IPS-20b (cell line): ENCODE measurements at regions not wholly inside any gene's neighbourhood (a gene's known extent, or its start where the extent isn't known, plus 50 kb on each side); places are given as distances from the start of the nearest gene placed in this dataset.
"Not testable (repeated sequence)": the region's sequence is repeated elsewhere in the genome, so short reads cannot be mapped to it uniquely, and the experiment has no call there.

Experiments used
- H3K27ac ChIP-seq: one replicate; pipeline ENCODE4 v1.5.1; 2013; ENCODE audit warnings: low read length
- H3K27me3 ChIP-seq: 2 replicates; pipeline ENCODE4 v1.6.1; 2013; ENCODE audit warnings: mild to moderate bottlenecking, low read length, inconsistent platforms; ENCODE audit not compliant: insufficient read depth
- H3K36me3 ChIP-seq: 2 replicates; pipeline ENCODE4 v1.6.1; 2013; ENCODE audit warnings: low read depth, mild to moderate bottlenecking, inconsistent platforms, low read length, moderate library complexity; ENCODE audit not compliant: insufficient read depth
- H3K4me1 ChIP-seq: 2 replicates; pipeline ENCODE4 v1.6.1; 2013; ENCODE audit warnings: mild to moderate bottlenecking, control low read depth, inconsistent platforms, low read length, moderate library complexity; ENCODE audit not compliant: insufficient read depth
- H3K4me3 ChIP-seq: 2 replicates; pipeline ENCODE4 v1.5.1; 2013; ENCODE audit warnings: mild to moderate bottlenecking, low read length, inconsistent platforms
- H3K9ac ChIP-seq: 2 replicates; pipeline ENCODE4 v1.6.1; 2013; ENCODE audit warnings: low read depth, mild to moderate bottlenecking, inconsistent platforms, low read length, moderate library complexity
- H3K9me3 ChIP-seq: 2 replicates; pipeline ENCODE4 v1.6.1; 2013; ENCODE audit warnings: mild to moderate bottlenecking, low read depth, low read length, inconsistent platforms; ENCODE audit not compliant: insufficient read depth

GRCh38 chr4:64940698-64941097, 531.4 kb upstream of the TECRL start:
- Histone ChIP-seq H3K9ac (no peak overlapping the region), H3K36me3 (no peaks in the 10 kb centered on the region), H3K27me3 (no peaks in the 10 kb centered on the region), H3K4me3 (no peak overlapping the region), H3K27ac (no peak overlapping the region), H3K9me3 (no peaks in the 10 kb centered on the region; the same call in 1 of the 2 replicates), H3K4me1 (no peaks in the 10 kb centered on the region)

DNA sequence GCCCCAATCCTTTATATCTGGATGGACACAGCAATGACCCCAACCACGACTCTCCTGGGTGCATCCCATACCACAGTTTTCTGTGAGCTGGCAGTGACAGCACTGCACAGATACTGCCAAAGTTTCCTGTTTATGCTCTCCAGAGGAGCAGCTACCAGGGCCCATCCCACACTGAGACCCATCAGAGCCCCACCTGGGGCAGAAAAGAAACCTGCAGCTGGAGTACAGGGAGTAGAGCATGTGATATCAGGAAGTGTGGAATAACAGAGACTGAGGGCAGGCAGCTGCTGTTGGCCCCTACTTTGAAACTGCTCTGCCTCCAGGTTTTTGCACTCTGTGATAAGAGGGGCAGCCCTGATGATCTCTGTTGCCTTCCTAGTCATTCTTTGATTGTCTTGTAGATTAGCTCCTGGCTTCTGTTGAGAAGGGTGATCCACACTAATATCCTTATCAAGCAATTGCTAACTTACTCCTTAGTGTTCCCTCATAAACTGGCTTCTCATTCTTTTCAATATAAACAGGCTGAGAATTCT, 526.3 kb upstream of the TECRL start:
- Histone ChIP-seq H3K27me3 (no peaks in the 10 kb centered on the region), H3K9ac (no peak overlapping the region), H3K4me1 (no peaks in the 10 kb centered on the region), H3K36me3 (no peaks in the 10 kb centered on the region), H3K27ac (no peak overlapping the region), H3K9me3 (no peaks in the 10 kb centered on the region; the same call in 1 of the 2 replicates), H3K4me3 (no peak overlapping the region)

GRCh38 chr4:64911846-64912245, 502.6 kb upstream of the TECRL start:
- Histone ChIP-seq H3K4me3 (no peak overlapping the region), H3K9me3 (peaks cover 7% of the 10 kb centered on the region; the same call in 1 of the 2 replicates), H3K27ac (no peak overlapping the region), H3K27me3 (no peaks in the 10 kb centered on the region), H3K4me1 (0 out of 2 replicates have a peak, but pooled peaks cover 10% of the 10 kb centered on the region), H3K36me3 (no peaks in the 10 kb centered on the region), H3K9ac (no peak overlapping the region)

- Histone ChIP-seq H3K36me3 (no peaks in the 10 kb centered on the region), H3K27me3 (no peaks in the 10 kb centered on the region), H3K27ac (no peak overlapping the region), H3K4me1 (no peaks in the 10 kb centered on the region), H3K4me3 (no peak overlapping the region), H3K9me3 (no peaks in the 10 kb centered on the region), H3K9ac (no peak overlapping the region)
Observed at GRCh38 chr4:64903986-64904385, 494.7 kb upstream of the TECRL start.

GRCh38 chr4:64899563-64899962, 490.3 kb upstream of the TECRL start:
- no peaks in the 10 kb centered on the region for H3K36me3 ChIP-seq
- no peaks in the 10 kb centered on the region for H3K9me3 ChIP-seq
- no peaks in the 10 kb centered on the region; the same call in 1 of the 2 replicates for H3K4me1 ChIP-seq
- no peak overlapping the region for H3K27ac ChIP-seq
- no peak overlapping the region for H3K4me3 ChIP-seq
- H3K27me3 ChIP-seq, result no peaks in the 10 kb centered on the region
- no peak overlapping the region for H3K9ac ChIP-seq

DNA sequence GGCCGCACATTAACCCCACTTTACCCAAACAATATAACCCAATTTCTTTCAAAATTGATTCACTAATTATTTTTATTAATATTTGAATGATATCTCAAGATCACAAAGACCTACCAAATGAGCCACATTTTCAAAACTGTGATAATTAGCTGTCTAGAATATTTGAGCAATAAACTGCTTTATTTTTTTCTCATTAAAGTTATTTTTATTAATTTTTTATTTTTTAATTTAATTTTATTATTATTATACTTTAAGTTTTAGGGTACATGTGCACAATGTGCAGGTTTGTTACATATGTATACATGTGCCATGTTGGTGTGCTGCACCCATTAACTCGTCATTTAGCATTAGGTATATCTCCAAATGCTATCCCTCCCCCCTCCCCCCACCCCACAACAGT, 489.8 kb upstream of the TECRL start:
- not testable (repeated sequence) for H3K9me3 ChIP-seq, H3K27me3 ChIP-seq, H3K9ac ChIP-seq, H3K4me1 ChIP-seq, H3K4me3 ChIP-seq, H3K27ac ChIP-seq, H3K36me3 ChIP-seq

DNA sequence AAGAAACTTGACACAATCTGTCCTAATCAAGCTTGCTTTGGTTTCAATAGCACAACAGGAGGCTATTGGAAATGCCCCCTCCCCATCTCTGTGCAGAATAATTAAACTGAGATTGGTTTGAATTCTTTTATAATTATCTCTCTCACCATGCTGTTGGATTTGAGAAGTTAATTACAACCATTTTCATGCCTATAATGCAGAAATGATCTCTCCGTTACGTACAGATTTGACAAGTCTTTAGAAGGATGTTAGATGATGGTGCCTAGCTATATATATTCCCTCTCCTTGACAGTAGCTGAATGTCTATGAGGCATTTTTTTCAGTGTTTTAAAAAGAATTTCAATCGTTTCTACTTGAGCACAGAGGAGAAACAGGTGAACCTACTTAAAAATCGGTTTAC, 488.4 kb upstream of the TECRL start:
- Histone ChIP-seq H3K4me3 (no peak overlapping the region), H3K36me3 (no peaks in the 10 kb centered on the region), H3K9ac (no peak overlapping the region), H3K27me3 (no peaks in the 10 kb centered on the region), H3K9me3 (no peaks in the 10 kb centered on the region), H3K27ac (no peak overlapping the region), H3K4me1 (no peaks in the 10 kb centered on the region; the same call in 1 of the 2 replicates)

GRCh38 chr4:64895031-64895430, 485.8 kb upstream of the TECRL start:
- H3K27ac ChIP-seq, result no peak overlapping the region
- no peak overlapping the region for H3K4me3 ChIP-seq

GRCh38 chr4:64893205-64893604, 484.0 kb upstream of the TECRL start:
- peaks cover 11% of the 10 kb centered on the region for H3K4me1 ChIP-seq
- no peaks in the 10 kb centered on the region for H3K36me3 ChIP-seq
- no peak overlapping the region for H3K27ac ChIP-seq
- no peak overlapping the region for H3K9ac ChIP-seq
- no peak overlapping the region for H3K4me3 ChIP-seq
- no peaks in the 10 kb centered on the region for H3K27me3 ChIP-seq
- no peaks in the 10 kb centered on the region for H3K9me3 ChIP-seq

More at GRCh38 chr4:64895031-64895430, 485.8 kb upstream of the TECRL start:
- peaks cover 5% of the 10 kb centered on the region for H3K4me1 ChIP-seq
- H3K36me3 ChIP-seq, result no peaks in the 10 kb centered on the region
- no peaks in the 10 kb centered on the region for H3K27me3 ChIP-seq
- H3K9me3 ChIP-seq, result no peaks in the 10 kb centered on the region
- no peak overlapping the region for H3K9ac ChIP-seq

GRCh38 chr4:64889906-64890610, 480.8 kb upstream of the TECRL start:
- H3K27me3 ChIP-seq, result no peaks in the 10 kb centered on the region
- H3K9ac ChIP-seq, result no peak overlapping the region
- no peak overlapping the region for H3K4me3 ChIP-seq
- peaks cover 11% of the 10 kb centered on the region for H3K4me1 ChIP-seq
- H3K36me3 ChIP-seq, result no peaks in the 10 kb centered on the region
- H3K9me3 ChIP-seq, result no peaks in the 10 kb centered on the region
- H3K27ac ChIP-seq, result no peak overlapping the region

- Histone ChIP-seq H3K27me3 (no peaks in the 10 kb centered on the region), H3K27ac (no peak overlapping the region), H3K36me3 (no peaks in the 10 kb centered on the region), H3K4me1 (no peaks in the 10 kb centered on the region), H3K9ac (no peak overlapping the region), H3K9me3 (no peaks in the 10 kb centered on the region), H3K4me3 (no peak overlapping the region)
Observed at GRCh38 chr4:64883087-64883807, 474.0 kb upstream of the TECRL start.
